HCT116 (cell line): ENCODE measurements at regions not wholly inside any gene's neighbourhood (a gene's known extent, or its start where the extent isn't known, plus 50 kb on each side); places are given as distances from the start of the nearest gene placed in this dataset.

Experiments
- EZH2 ChIP-seq: fragments of 200-600 bp; sonication (generic); IDR thresholded peaks from 2 replicates; pipeline ENCODE4 v1.6.1; 2017; ENCODE audit warnings: antibody characterized with exemption, mixed run types
- POLR2A ChIP-seq: IDR thresholded peaks from 2 replicates; pipeline ENCODE4 v1.7.0; 2011; ENCODE audit warnings: borderline replicate concordance; ENCODE audit not compliant: insufficient read depth, insufficient read length; ENCODE audit errors: extremely low read depth
- POLR2AphosphoS5 ChIP-seq: IDR thresholded peaks from 2 replicates; pipeline ENCODE4 v1.6.1; 2011; ENCODE audit warnings: mild to moderate bottlenecking, low read depth, low read length, moderate library complexity
- RAD21 ChIP-seq: IDR thresholded peaks from 2 replicates; pipeline ENCODE4 v1.6.1; 2012; ENCODE audit warnings: low read depth, mild to moderate bottlenecking
- ZNF274 ChIP-seq: fragments of 200-500 bp; sonication (Bioruptor generic); IDR thresholded peaks from 2 replicates; pipeline ENCODE4 v1.6.1; 2014; ENCODE audit warnings: mild to moderate bottlenecking, low read depth, low read length, inconsistent platforms
- TF ChIP-seq, protein P1 (sequence below), 3 experiments: fragments of 200-600 bp in 1 of 3; sonication (generic) in 1 of 3; IDR thresholded peaks in 2 of 3; conservative IDR thresholded peaks in 1 of 3; 2 replicates each; pipeline ENCODE4 v1.5.1; 2012 to 2017; ENCODE audit warnings: low read depth in 2 of 3, low read length in 2 of 3, antibody characterized with exemption in 1 of 3, borderline replicate concordance in 1 of 3, control low read depth in 1 of 3, mild to moderate bottlenecking in 1 of 3, mixed read lengths in 1 of 3, mixed run types in 1 of 3, moderate library complexity in 1 of 3; ENCODE audit not compliant: insufficient read depth in 1 of 3
- TF ChIP-seq, protein P2 (sequence below): IDR thresholded peaks from 2 replicates; pipeline ENCODE4 v1.6.1; 2012
- TF ChIP-seq, protein P3 (sequence below): IDR thresholded peaks from 2 replicates; pipeline ENCODE4 v1.6.1; 2011; ENCODE audit warnings: mild to moderate bottlenecking, low read length, moderate library complexity; ENCODE audit not compliant: insufficient replicate concordance; ENCODE audit errors: extremely low read depth

DNA sequence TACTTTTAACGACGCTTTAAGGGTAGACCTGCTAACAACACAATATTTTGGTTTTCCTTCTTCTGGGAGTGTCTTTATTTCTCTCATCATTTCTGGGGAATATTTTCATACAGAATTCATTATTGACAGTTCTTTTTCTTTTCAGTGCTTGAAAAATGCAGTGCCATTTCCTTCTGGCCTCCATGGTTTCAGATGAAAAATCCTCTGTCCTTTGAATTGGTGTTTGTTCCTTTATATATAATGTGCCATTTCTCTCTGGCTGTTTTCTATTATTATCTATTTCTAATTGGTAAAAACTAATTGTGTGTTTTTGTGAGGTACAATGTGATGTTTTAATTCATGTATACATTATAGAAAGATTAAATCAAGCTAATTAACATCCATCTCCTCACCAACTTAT is 194.3 kb upstream of the S1PR3 start:
- TF ChIP-seq, protein P1, sequence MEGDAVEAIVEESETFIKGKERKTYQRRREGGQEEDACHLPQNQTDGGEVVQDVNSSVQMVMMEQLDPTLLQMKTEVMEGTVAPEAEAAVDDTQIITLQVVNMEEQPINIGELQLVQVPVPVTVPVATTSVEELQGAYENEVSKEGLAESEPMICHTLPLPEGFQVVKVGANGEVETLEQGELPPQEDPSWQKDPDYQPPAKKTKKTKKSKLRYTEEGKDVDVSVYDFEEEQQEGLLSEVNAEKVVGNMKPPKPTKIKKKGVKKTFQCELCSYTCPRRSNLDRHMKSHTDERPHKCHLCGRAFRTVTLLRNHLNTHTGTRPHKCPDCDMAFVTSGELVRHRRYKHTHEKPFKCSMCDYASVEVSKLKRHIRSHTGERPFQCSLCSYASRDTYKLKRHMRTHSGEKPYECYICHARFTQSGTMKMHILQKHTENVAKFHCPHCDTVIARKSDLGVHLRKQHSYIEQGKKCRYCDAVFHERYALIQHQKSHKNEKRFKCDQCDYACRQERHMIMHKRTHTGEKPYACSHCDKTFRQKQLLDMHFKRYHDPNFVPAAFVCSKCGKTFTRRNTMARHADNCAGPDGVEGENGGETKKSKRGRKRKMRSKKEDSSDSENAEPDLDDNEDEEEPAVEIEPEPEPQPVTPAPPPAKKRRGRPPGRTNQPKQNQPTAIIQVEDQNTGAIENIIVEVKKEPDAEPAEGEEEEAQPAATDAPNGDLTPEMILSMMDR (IDR thresholded peaks at IDR 0.05 in 2 of 3, conservative IDR thresholded peaks at IDR 0.05 in 1 of 3; ENCODE audit: borderline replicate concordance in 1 of 3, insufficient read depth in 1 of 3, low read depth in 2 of 3, low read length in 2 of 3) = no peak
- TF ChIP-seq, protein P2, sequence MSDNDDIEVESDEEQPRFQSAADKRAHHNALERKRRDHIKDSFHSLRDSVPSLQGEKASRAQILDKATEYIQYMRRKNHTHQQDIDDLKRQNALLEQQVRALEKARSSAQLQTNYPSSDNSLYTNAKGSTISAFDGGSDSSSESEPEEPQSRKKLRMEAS = no peak
- no peak for TF ChIP-seq ZNF274
- no peak for TF ChIP-seq EZH2
- no peak for TF ChIP-seq POLR2A
- TF ChIP-seq POLR2AphosphoS5 = no peak
- TF ChIP-seq RAD21 = no peak
- TF ChIP-seq, protein P3, sequence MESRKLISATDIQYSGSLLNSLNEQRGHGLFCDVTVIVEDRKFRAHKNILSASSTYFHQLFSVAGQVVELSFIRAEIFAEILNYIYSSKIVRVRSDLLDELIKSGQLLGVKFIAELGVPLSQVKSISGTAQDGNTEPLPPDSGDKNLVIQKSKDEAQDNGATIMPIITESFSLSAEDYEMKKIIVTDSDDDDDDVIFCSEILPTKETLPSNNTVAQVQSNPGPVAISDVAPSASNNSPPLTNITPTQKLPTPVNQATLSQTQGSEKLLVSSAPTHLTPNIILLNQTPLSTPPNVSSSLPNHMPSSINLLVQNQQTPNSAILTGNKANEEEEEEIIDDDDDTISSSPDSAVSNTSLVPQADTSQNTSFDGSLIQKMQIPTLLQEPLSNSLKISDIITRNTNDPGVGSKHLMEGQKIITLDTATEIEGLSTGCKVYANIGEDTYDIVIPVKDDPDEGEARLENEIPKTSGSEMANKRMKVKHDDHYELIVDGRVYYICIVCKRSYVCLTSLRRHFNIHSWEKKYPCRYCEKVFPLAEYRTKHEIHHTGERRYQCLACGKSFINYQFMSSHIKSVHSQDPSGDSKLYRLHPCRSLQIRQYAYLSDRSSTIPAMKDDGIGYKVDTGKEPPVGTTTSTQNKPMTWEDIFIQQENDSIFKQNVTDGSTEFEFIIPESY = no peak
